DND-41 (cell line): ENCODE measurements at regions not wholly inside any gene's neighbourhood (a gene's known extent, or its start where the extent isn't known, plus 50 kb on each side); places are given as distances from the start of the nearest gene placed in this dataset.

Source experiments
- ATAC-seq: fragments of 200-7000 bp; cut with Tn5 transposase; 3 replicates; pipeline ENCODE4 v1.9.1; 2021; ENCODE audit warnings: low read depth; ENCODE audit not compliant: insufficient read depth
- DNase-seq: peaks from one replicate; pipeline ENCODE4 v3.0.0-alpha.2; 2020
- H2AFZ ChIP-seq: 2 replicates; pipeline ENCODE4 v1.6.0; 2012; ENCODE audit warnings: low read depth, low read length
- H3K27ac ChIP-seq: 2 replicates; pipeline ENCODE4 v1.5.1; 2012; ENCODE audit warnings: low read length, inconsistent platforms
- H3K27me3 ChIP-seq: fragments of 200-600 bp; sonication (generic); 2 replicates; pipeline ENCODE4 v1.6.0; 2012; ENCODE audit warnings: low read length, mild to moderate bottlenecking, inconsistent platforms; ENCODE audit not compliant: insufficient read depth, poor library complexity
- H3K36me3 ChIP-seq: 2 replicates; pipeline ENCODE4 v1.5.1; 2012; ENCODE audit warnings: low read length, inconsistent platforms; ENCODE audit not compliant: insufficient read depth
- H3K4me1 ChIP-seq: 2 replicates; pipeline ENCODE4 v1.5.1; 2012; ENCODE audit warnings: mild to moderate bottlenecking, low read length; ENCODE audit not compliant: insufficient read depth
- H3K4me2 ChIP-seq: 2 replicates; pipeline ENCODE4 v1.6.0; 2012; ENCODE audit warnings: mild to moderate bottlenecking, moderate library complexity, low read length, inconsistent platforms; ENCODE audit not compliant: insufficient read depth
- H3K4me3 ChIP-seq, 2 experiments: fragments of 200-600 bp in 1 of 2; shearing (Covaris generic) in 1 of 2; 2 replicates each; pipeline ENCODE4 v1.5.1; 2012 to 2016; ENCODE audit warnings: inconsistent platforms in 2 of 2, low read length in 2 of 2, mild to moderate bottlenecking in 2 of 2, low read depth in 1 of 2, moderate library complexity in 1 of 2
- H3K79me2 ChIP-seq: 2 replicates; pipeline ENCODE4 v1.6.0; 2012; ENCODE audit warnings: low read length, inconsistent platforms; ENCODE audit not compliant: insufficient read depth
- H3K9ac ChIP-seq: 2 replicates; pipeline ENCODE4 v1.6.0; 2012; ENCODE audit warnings: low read depth, mild to moderate bottlenecking, inconsistent platforms, low read length, moderate library complexity
- H3K9me3 ChIP-seq: 2 replicates; pipeline ENCODE4 v1.5.1; 2012; ENCODE audit warnings: low read length, moderate library complexity, mild to moderate bottlenecking, inconsistent platforms; ENCODE audit not compliant: insufficient read depth, severe bottlenecking
- H4K20me1 ChIP-seq: 2 replicates; pipeline ENCODE4 v1.6.0; 2012; ENCODE audit warnings: low read length; ENCODE audit not compliant: insufficient read depth
- EZH2 ChIP-seq: IDR thresholded peaks from 3 replicates; pipeline ENCODE4 v1.6.1; 2012; ENCODE audit warnings: borderline replicate concordance, low read depth, mild to moderate bottlenecking, moderate library complexity, low read length, inconsistent platforms; ENCODE audit not compliant: severe bottlenecking
- TF ChIP-seq, protein P1 (sequence below): IDR thresholded peaks from 2 replicates; pipeline ENCODE4 v1.5.1; 2012; ENCODE audit warnings: borderline replicate concordance, low read length, moderate library complexity, mild to moderate bottlenecking; ENCODE audit not compliant: poor library complexity, severe bottlenecking; ENCODE audit errors: extremely low read depth

- H3K9ac ChIP-seq, result no peak overlapping the region
- no peak overlapping the region for H3K4me2 ChIP-seq
- no peaks in the 10 kb centered on the region for H4K20me1 ChIP-seq
- ATAC-seq, result no peak
- H3K27me3 ChIP-seq, result no peaks in the 10 kb centered on the region
- no peaks in the 10 kb centered on the region for H3K79me2 ChIP-seq
- H3K27ac ChIP-seq, result no peak overlapping the region
- no peak for DNase-seq
- H3K9me3 ChIP-seq, result no peaks in the 10 kb centered on the region
- H3K4me3 ChIP-seq, result no peak overlapping the region
- no peak overlapping the region for H2AFZ ChIP-seq
- H3K36me3 ChIP-seq, result no peaks in the 10 kb centered on the region
- H3K4me1 ChIP-seq, result no peaks in the 10 kb centered on the region
- TF ChIP-seq, protein P1, sequence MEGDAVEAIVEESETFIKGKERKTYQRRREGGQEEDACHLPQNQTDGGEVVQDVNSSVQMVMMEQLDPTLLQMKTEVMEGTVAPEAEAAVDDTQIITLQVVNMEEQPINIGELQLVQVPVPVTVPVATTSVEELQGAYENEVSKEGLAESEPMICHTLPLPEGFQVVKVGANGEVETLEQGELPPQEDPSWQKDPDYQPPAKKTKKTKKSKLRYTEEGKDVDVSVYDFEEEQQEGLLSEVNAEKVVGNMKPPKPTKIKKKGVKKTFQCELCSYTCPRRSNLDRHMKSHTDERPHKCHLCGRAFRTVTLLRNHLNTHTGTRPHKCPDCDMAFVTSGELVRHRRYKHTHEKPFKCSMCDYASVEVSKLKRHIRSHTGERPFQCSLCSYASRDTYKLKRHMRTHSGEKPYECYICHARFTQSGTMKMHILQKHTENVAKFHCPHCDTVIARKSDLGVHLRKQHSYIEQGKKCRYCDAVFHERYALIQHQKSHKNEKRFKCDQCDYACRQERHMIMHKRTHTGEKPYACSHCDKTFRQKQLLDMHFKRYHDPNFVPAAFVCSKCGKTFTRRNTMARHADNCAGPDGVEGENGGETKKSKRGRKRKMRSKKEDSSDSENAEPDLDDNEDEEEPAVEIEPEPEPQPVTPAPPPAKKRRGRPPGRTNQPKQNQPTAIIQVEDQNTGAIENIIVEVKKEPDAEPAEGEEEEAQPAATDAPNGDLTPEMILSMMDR, result no peak
- TF ChIP-seq EZH2, result no peak
Observed at GRCh38 chr6:100267721-100268123, 197.0 kb downstream of the SIM1 start.

DNA sequence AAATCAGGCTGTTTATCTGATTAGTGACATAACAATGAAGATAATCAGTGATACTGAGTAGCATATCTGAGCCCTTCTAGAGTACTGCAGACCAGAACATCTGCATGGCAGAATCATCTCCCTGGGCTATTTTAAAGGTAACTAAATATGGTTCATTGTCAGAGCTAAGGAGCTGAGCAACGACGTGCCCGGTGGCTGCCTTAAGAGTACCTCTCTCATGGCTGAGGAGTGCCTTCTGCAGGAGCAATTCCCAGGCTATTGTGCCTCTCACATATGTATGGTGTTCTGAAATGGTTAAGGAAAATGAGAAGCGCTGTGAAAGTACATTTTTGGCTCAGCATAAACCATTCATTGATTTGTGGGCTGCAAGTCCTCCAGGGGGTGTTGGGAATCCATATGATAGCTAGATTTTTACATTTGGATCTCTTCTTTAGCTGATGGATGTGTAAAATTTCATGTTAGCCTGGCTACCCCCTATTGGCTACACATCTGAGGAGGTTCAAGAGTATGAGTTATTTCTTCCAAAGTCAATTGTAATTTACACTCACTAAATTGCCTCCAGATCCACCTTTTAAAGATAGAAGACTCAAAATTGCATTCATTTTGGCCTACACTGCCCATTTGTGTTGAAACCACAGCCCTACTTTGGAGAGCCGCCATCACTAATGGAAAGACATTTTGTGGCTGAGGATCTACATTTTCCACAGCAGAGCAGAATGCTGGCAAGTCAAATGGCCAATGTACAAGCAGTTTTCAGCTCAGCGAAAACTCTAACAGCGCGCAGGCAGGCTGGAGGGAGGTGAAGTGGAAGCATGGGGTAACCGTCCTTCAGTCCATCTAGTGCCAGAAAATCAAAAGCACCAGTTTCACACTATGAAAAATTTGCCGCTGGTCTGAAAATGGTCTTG, 198.0 kb downstream of the SIM1 start:
- no peak overlapping the region for H3K4me2 ChIP-seq
- H3K79me2 ChIP-seq, result no peaks in the 10 kb centered on the region
- H3K36me3 ChIP-seq, result no peaks in the 10 kb centered on the region
- H3K4me1 ChIP-seq, result no peaks in the 10 kb centered on the region
- DNase-seq (no peak), ATAC-seq (no peak)
- no peak overlapping the region for H3K27ac ChIP-seq
- no peak for TF ChIP-seq EZH2
- TF ChIP-seq, protein P1, result no peak
- no peaks in the 10 kb centered on the region for H4K20me1 ChIP-seq
- no peaks in the 10 kb centered on the region for H3K27me3 ChIP-seq
- no peak overlapping the region for H3K9ac ChIP-seq
- no peaks in the 10 kb centered on the region for H3K9me3 ChIP-seq
- no peak overlapping the region for H2AFZ ChIP-seq
- H3K4me3 ChIP-seq, result no peak overlapping the region

GRCh38 chr6:100262086-100262485, 202.6 kb downstream of the SIM1 start:
- ATAC-seq (no peak), DNase-seq (no peak)
- H3K4me2 ChIP-seq, result no peak overlapping the region
- no peak overlapping the region for H2AFZ ChIP-seq
- H4K20me1 ChIP-seq, result no peaks in the 10 kb centered on the region
- H3K9ac ChIP-seq, result no peak overlapping the region
- TF ChIP-seq, protein P1, result no peak
- TF ChIP-seq EZH2, result no peak
- no peak overlapping the region for H3K4me3 ChIP-seq
- H3K36me3 ChIP-seq, result no peaks in the 10 kb centered on the region
- no peaks in the 10 kb centered on the region for H3K79me2 ChIP-seq
- no peaks in the 10 kb centered on the region for H3K27me3 ChIP-seq
- peaks cover 24% of the 10 kb centered on the region for H3K4me1 ChIP-seq
- H3K27ac ChIP-seq, result no peak overlapping the region
- H3K9me3 ChIP-seq, result no peaks in the 10 kb centered on the region
